ENCODE measurements at regions not wholly inside any gene's neighbourhood (a gene's known extent, or its start where the extent isn't known, plus 50 kb on each side); places are given as distances from the start of the nearest gene placed in this dataset.

- POLR2A ChIA-PET: no interaction called here
- DNase-seq: no peak
- H3K9me3 ChIP-seq: no peaks in the 10 kb centered on the region
- no peaks in the 10 kb centered on the region for H3F3A ChIP-seq (replicated peaks; ENCODE audit: insufficient read depth)
- no peaks in the 10 kb centered on the region for H3K4me1 ChIP-seq (ENCODE audit: control insufficient read depth in 1 of 2, insufficient read depth in 2 of 2, low read depth in 1 of 2, low read length in 1 of 2)
- no peak overlapping the region for H2AFZ ChIP-seq (ENCODE audit: low read depth)
- no peaks in the 10 kb centered on the region for H3K27me3 ChIP-seq (ENCODE audit: insufficient read depth)
- no peaks in the 10 kb centered on the region for H3K79me2 ChIP-seq (ENCODE audit: insufficient read depth)
- H3K27ac ChIP-seq (ENCODE audit: low read depth in 2 of 2, low read length in 1 of 2): no peak overlapping the region
- H3K4me3 ChIP-seq (ENCODE audit: low read depth in 2 of 2, low read length in 1 of 2): no peak overlapping the region
- CTCF ChIA-PET: no interaction called here
- no peaks in the 10 kb centered on the region for H4K20me1 ChIP-seq (ENCODE audit: insufficient read depth)
- no peaks in the 10 kb centered on the region for H3K36me3 ChIP-seq (replicated peaks in 1 of 2; ENCODE audit: control insufficient read depth in 1 of 2, insufficient read depth in 2 of 2, low read length in 1 of 2)
- H3K4me2 ChIP-seq: no peak overlapping the region
- H3K9me2 ChIP-seq: no peaks in the 10 kb centered on the region
- under 1% methylated on average over 2 of the region's 2 CpGs for WGBS (ENCODE audit: low lambda C conversion rate)
- no peak overlapping the region for H3K9ac ChIP-seq
- no peak for TF ChIP-seq CHD2 (IDR thresholded peaks at IDR 0.05; ENCODE audit: low read length, partially characterized antibody)
- no peak for TF ChIP-seq PBX3 (IDR thresholded peaks at IDR 0.05)
- no peak for TF ChIP-seq USF1 (IDR thresholded peaks at IDR 0.05; ENCODE audit: borderline replicate concordance, low read depth)
- TF ChIP-seq REST (IDR thresholded peaks at IDR 0.05; ENCODE audit: low read depth, low read length): no peak
- TF ChIP-seq RFX5 (IDR thresholded peaks at IDR 0.05; ENCODE audit: low read length): no peak
- TF ChIP-seq CTCF (IDR thresholded peaks at IDR 0.05): no peak
- TF ChIP-seq NRF1 (IDR thresholded peaks at IDR 0.05; ENCODE audit: low read depth, low read length): no peak
- no peak for TF ChIP-seq TEAD4 (IDR thresholded peaks at IDR 0.05; ENCODE audit: borderline replicate concordance, insufficient read depth)
- no peak for TF ChIP-seq TCF12 (IDR thresholded peaks at IDR 0.05)
These were observed 112.0 kb downstream of the ZNF648 start for GRCh38 chr1:181949500-181949899.

GRCh38 chr1:181948372-181948771 lies 113.1 kb downstream of the ZNF648 start:
- ChIA-PET POLR2A (no interaction called here), CTCF (no interaction called here)
- no peaks in the 10 kb centered on the region for H3F3A ChIP-seq (replicated peaks; ENCODE audit: insufficient read depth)
- no peaks in the 10 kb centered on the region for H3K27me3 ChIP-seq (ENCODE audit: insufficient read depth)
- H3K4me3 ChIP-seq (ENCODE audit: low read depth in 2 of 2, low read length in 1 of 2): no peak overlapping the region
- no peak overlapping the region for H3K27ac ChIP-seq (ENCODE audit: low read depth in 2 of 2, low read length in 1 of 2)
- H3K9ac ChIP-seq: no peak overlapping the region
- WGBS (ENCODE audit: low lambda C conversion rate): 0% methylated on average over 1 of the region's 1 CpG
- H3K36me3 ChIP-seq (replicated peaks in 1 of 2; ENCODE audit: control insufficient read depth in 1 of 2, insufficient read depth in 2 of 2, low read length in 1 of 2): no peaks in the 10 kb centered on the region
- no peak overlapping the region for H3K4me2 ChIP-seq
- no peaks in the 10 kb centered on the region for H3K4me1 ChIP-seq (ENCODE audit: control insufficient read depth in 1 of 2, insufficient read depth in 2 of 2, low read depth in 1 of 2, low read length in 1 of 2)
- no peak for DNase-seq
- H2AFZ ChIP-seq (ENCODE audit: low read depth): no peak overlapping the region
- no peaks in the 10 kb centered on the region for H4K20me1 ChIP-seq (ENCODE audit: insufficient read depth)
- no peaks in the 10 kb centered on the region for H3K9me3 ChIP-seq
- no peaks in the 10 kb centered on the region for H3K79me2 ChIP-seq (ENCODE audit: insufficient read depth)
- H3K9me2 ChIP-seq: no peaks in the 10 kb centered on the region
- TF ChIP-seq REST (IDR thresholded peaks at IDR 0.05; ENCODE audit: low read depth, low read length) (no peak), FOXM1 (IDR thresholded peaks at IDR 0.05; ENCODE audit: low read depth) (no peak), CHD2 (IDR thresholded peaks at IDR 0.05; ENCODE audit: low read length, partially characterized antibody) (no peak), YY1 (IDR thresholded peaks at IDR 0.05; ENCODE audit: low read depth) (no peak), MAX (IDR thresholded peaks at IDR 0.05; ENCODE audit: low read depth) (no peak), TAF1 (IDR thresholded peaks at IDR 0.05; ENCODE audit: borderline replicate concordance, low read depth, low read length) (no peak), GABPA (IDR thresholded peaks at IDR 0.05; ENCODE audit: low read depth) (no peak), PBX3 (IDR thresholded peaks at IDR 0.05) (no peak)

All from SK-N-SH (cell line).